ENCODE measurements at regions not wholly inside any gene's neighbourhood (a gene's known extent, or its start where the extent isn't known, plus 50 kb on each side); places are given as distances from the start of the nearest gene placed in this dataset.
"Not testable (repeated sequence)": the region's sequence is repeated elsewhere in the genome, so short reads cannot be mapped to it uniquely, and the experiment has no call there.

- ChIA-PET CTCF (no interaction called here), RAD21 (ENCODE audit: low non-redundant PET in 1 of 2, low total read pairs in 2 of 2, uncharacterized antibody in 2 of 2, unreplicated experiment in 2 of 2) (no interaction called here), POLR2A (no interaction called here)
- peaks cover 6% of the 10 kb centered on the region; the same call in 1 of the 2 replicates for H3K27me3 ChIP-seq (ENCODE audit: insufficient read depth, low read length)
- H3K9me3 ChIP-seq (ENCODE audit: control insufficient read depth in 1 of 2, insufficient read depth in 1 of 2, low read depth in 1 of 2, low read length in 2 of 2) = no peaks in the 10 kb centered on the region
- no peak overlapping the region for H3K9ac ChIP-seq (ENCODE audit: low read length)
- intact Hi-C loops (cut with micrococcal nuclease) = no loop called here
- H3K27ac ChIP-seq (ENCODE audit: low read depth, low read length) = no peak overlapping the region
- no peaks in the 10 kb centered on the region for H3K79me2 ChIP-seq (ENCODE audit: insufficient read depth, low read length)
- BruUV-seq (replicated peaks) = no TSS peak
- H4K20me1 ChIP-seq (ENCODE audit: insufficient read depth) = no peaks in the 10 kb centered on the region
- no peaks in the 10 kb centered on the region for H3K36me3 ChIP-seq (ENCODE audit: control insufficient read depth in 1 of 2, insufficient read depth in 2 of 2, low read length in 2 of 2)
- H3K4me2 ChIP-seq (ENCODE audit: low read length) = no peak overlapping the region
- H2AFZ ChIP-seq (ENCODE audit: low read depth, low read length, poor library complexity, severe bottlenecking) = no peak overlapping the region
- peaks cover 5 to 15% of the 10 kb centered on the region in 2 experiments for H3K4me1 ChIP-seq (ENCODE audit: control insufficient read depth in 1 of 2, insufficient read depth in 2 of 2, low read length in 2 of 2)
- H3K9me2 ChIP-seq (ENCODE audit: insufficient read depth) = no peaks in the 10 kb centered on the region
- TF ChIP-seq POLR2AphosphoS5 (IDR thresholded peaks at IDR 0.05; ENCODE audit: low read depth, low read length) (no peak), POLR2A (IDR thresholded peaks at IDR 0.05; ENCODE audit: borderline replicate concordance, extremely low read depth, insufficient read depth, insufficient read length) (no peak), REST (IDR thresholded peaks at IDR 0.05; ENCODE audit: low read depth) (no peak), CBX3 (IDR thresholded peaks at IDR 0.05; ENCODE audit: low read depth) (no peak), EZH2 (IDR thresholded peaks at IDR 0.05) (no peak), CTCF (IDR thresholded peaks at IDR 0.05 in 2 of 3, conservative IDR thresholded peaks at IDR 0.05 in 1 of 3; ENCODE audit: borderline replicate concordance in 1 of 3, insufficient read depth in 1 of 3, low read depth in 2 of 3, low read length in 2 of 3) (no peak), FOSL1 (IDR thresholded peaks at IDR 0.05; ENCODE audit: low read depth) (no peak), EGR1 (IDR thresholded peaks at IDR 0.05; ENCODE audit: low read depth) (no peak), TCF7L2 (IDR thresholded peaks at IDR 0.05; ENCODE audit: borderline replicate concordance, extremely low read depth, insufficient read depth, insufficient read length) (no peak), MAX (IDR thresholded peaks at IDR 0.05) (no peak), ZBTB33 (IDR thresholded peaks at IDR 0.05; ENCODE audit: extremely low read depth, insufficient replicate concordance, low read length) (no peak), RAD21 (IDR thresholded peaks at IDR 0.05; ENCODE audit: low read depth) (no peak), CEBPB (IDR thresholded peaks at IDR 0.05; ENCODE audit: low read depth) (no peak)
- no peak overlapping the region for H3K4me3 ChIP-seq (replicated peaks in 1 of 2; ENCODE audit: low read depth in 1 of 2, low read length in 2 of 2)
- ATAC-seq (no peak), DNase-seq (ENCODE audit: low read depth, low spot score) (no peak)
Measured at GRCh38 chr1:201644197-201644596, 105.3 kb downstream of the NAV1 start.

GRCh38 chr1:201645000-201645399, 106.1 kb downstream of the NAV1 start:
- H3K36me3 ChIP-seq (ENCODE audit: control insufficient read depth in 1 of 2, insufficient read depth in 2 of 2, low read length in 2 of 2) = not testable (repeated sequence)

More at GRCh38 chr1:201645000-201645399, 106.1 kb downstream of the NAV1 start:
- H3K27me3 ChIP-seq (ENCODE audit: insufficient read depth, low read length); H3K4me3 ChIP-seq (replicated peaks in 1 of 2; ENCODE audit: low read depth in 1 of 2, low read length in 2 of 2); H3K27ac ChIP-seq (ENCODE audit: low read depth, low read length); BruUV-seq (replicated peaks); H3K4me2 ChIP-seq (ENCODE audit: low read length); CTCF ChIA-PET; intact Hi-C loops (cut with micrococcal nuclease); H4K20me1 ChIP-seq (ENCODE audit: insufficient read depth); H3K9ac ChIP-seq (ENCODE audit: low read length); H2AFZ ChIP-seq (ENCODE audit: low read depth, low read length, poor library complexity, severe bottlenecking); DNase-seq (ENCODE audit: low read depth, low spot score); H3K9me3 ChIP-seq (ENCODE audit: control insufficient read depth in 1 of 2, insufficient read depth in 1 of 2, low read depth in 1 of 2, low read length in 2 of 2); ATAC-seq; RAD21 ChIA-PET (ENCODE audit: low non-redundant PET in 1 of 2, low total read pairs in 2 of 2, uncharacterized antibody in 2 of 2, unreplicated experiment in 2 of 2); H3K79me2 ChIP-seq (ENCODE audit: insufficient read depth, low read length); POLR2A ChIA-PET; H3K9me2 ChIP-seq (ENCODE audit: insufficient read depth): not testable (repeated sequence)
- H3K4me1 ChIP-seq (ENCODE audit: control insufficient read depth in 1 of 2, insufficient read depth in 2 of 2, low read length in 2 of 2) = peaks cover 8 to 23% of the 10 kb centered on the region in 2 experiments
